HL-60 (cell line): ENCODE measurements at regions not wholly inside any gene's neighbourhood (a gene's known extent, or its start where the extent isn't known, plus 50 kb on each side); places are given as distances from the start of the nearest gene placed in this dataset.

Source experiments
- GABPA ChIP-seq: IDR thresholded peaks from 2 replicates; pipeline ENCODE4 v1.6.1; 2012; ENCODE audit warnings: low read depth
- POLR2AphosphoS5 ChIP-seq: IDR thresholded peaks from 2 replicates; pipeline ENCODE4 v1.6.1; 2012; ENCODE audit warnings: low read depth
- TF ChIP-seq, protein P1 (sequence below): IDR thresholded peaks from one replicate; pipeline ENCODE4 v1.5.1; 2011; ENCODE audit warnings: low read length, control low read depth, inconsistent platforms; ENCODE audit not compliant: insufficient read depth

DNA sequence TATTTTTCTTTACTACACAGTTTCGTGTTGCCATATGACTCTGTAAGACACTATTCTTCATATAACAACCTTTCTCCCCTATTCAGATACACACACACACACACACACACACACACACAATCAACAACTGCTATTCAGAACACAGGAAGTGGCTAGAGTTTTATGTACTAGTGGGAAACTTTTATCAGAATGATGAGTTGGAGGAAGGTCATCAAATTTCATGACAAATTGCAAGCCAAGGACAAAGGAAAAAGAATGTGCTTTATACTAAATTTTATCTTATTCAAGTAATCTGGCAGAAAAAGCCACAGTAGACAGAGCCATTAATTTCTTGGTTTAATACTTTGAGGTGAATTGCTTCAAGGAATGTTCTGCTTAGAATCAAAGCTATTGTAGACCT, 899.8 kb downstream of the ROBO2 start:
- TF ChIP-seq, protein P1, sequence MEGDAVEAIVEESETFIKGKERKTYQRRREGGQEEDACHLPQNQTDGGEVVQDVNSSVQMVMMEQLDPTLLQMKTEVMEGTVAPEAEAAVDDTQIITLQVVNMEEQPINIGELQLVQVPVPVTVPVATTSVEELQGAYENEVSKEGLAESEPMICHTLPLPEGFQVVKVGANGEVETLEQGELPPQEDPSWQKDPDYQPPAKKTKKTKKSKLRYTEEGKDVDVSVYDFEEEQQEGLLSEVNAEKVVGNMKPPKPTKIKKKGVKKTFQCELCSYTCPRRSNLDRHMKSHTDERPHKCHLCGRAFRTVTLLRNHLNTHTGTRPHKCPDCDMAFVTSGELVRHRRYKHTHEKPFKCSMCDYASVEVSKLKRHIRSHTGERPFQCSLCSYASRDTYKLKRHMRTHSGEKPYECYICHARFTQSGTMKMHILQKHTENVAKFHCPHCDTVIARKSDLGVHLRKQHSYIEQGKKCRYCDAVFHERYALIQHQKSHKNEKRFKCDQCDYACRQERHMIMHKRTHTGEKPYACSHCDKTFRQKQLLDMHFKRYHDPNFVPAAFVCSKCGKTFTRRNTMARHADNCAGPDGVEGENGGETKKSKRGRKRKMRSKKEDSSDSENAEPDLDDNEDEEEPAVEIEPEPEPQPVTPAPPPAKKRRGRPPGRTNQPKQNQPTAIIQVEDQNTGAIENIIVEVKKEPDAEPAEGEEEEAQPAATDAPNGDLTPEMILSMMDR, result no peak
- TF ChIP-seq POLR2AphosphoS5 (no peak), GABPA (no peak)
